GM12872 (cell line): ENCODE measurements at regions not wholly inside any gene's neighbourhood (a gene's known extent, or its start where the extent isn't known, plus 50 kb on each side); places are given as distances from the start of the nearest gene placed in this dataset.

Source experiments
- CTCF ChIP-seq: IDR thresholded peaks from 3 replicates; pipeline ENCODE4 v1.5.1; 2011; ENCODE audit warnings: low read depth, mild to moderate bottlenecking, low read length, moderate library complexity; ENCODE audit not compliant: insufficient read depth

DNA sequence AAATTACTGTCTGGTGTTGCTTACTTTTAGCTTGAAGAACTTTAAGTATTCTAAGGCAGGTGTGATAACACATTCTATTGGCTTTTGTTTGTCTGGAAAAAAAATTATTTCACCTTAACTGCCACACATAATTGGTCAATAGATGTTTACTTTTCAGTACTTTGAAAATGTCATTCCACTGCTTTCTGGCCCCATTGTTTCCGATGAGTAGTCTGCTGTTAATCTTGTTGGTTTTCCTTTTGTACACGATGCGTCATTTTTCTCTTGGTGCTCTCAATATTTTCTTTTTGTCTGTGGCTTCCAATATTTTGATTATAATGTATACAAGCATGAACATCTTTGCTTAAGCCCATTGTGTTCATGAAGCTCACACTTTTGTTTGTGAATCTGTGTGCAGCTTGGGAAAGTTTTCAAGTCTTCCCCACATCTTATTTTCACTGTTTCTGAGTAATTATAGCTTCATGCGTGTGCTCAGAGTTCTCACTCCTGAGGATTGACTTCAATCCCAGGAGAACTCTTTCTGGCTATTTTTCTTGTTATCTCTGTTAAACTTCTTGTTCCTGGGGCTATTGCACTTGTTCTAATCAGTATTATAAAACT lies 664.7 kb downstream of the IGSF11 start:
- TF ChIP-seq CTCF = no peak

- no peak for TF ChIP-seq CTCF
Measured at GRCh38 chr3:118380576-118380975, 654.1 kb downstream of the IGSF11 start.

- TF ChIP-seq CTCF = no peak
Measured at GRCh38 chr3:118396491-118396890, 638.2 kb downstream of the IGSF11 start.

- no peak for TF ChIP-seq CTCF
Measured at GRCh38 chr3:118400086-118400485, 634.6 kb downstream of the IGSF11 start.

GRCh38 chr3:118400886-118401285 lies 633.8 kb downstream of the IGSF11 start:
- no peak for TF ChIP-seq CTCF

DNA sequence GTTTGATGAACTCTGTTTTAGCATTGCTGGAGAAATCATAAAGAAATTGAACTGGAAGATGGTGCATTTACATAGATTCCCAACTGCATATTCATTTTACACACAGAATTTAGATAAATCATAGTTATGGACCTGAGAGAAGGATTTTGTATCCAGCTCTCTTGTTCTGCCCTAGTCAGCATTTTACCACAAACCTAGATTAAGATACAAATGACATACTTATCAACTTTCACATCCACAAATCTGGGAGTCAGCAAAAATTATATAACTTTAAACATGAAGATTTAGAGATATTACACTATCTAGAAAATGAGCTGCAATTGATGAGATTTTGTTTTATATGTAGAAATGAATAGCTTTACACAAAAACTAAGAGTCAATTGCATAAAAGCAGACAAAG lies 632.8 kb downstream of the IGSF11 start:
- TF ChIP-seq CTCF = no peak

DNA sequence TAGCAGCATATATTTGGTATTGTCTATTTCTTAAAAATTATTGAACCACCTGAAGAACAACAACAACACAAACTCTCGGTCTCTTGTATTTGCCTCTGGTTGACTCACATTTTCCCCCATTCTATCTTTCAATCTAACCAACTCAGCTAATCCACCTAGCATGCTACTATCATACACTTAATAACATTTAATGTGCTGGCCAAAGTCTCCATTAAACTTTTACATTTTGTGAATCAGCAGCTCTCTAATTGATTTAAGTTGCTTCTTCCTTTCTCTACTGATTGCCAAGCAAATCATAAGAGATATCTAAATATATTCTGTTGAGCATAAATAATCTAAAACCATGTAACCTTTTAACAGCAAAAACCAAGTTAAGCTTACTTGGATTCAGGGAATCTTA lies 631.7 kb downstream of the IGSF11 start:
- no peak for TF ChIP-seq CTCF
